ENCODE measurements at regions not wholly inside any gene's neighbourhood (a gene's known extent, or its start where the extent isn't known, plus 50 kb on each side); places are given as distances from the start of the nearest gene placed in this dataset.

DNA sequence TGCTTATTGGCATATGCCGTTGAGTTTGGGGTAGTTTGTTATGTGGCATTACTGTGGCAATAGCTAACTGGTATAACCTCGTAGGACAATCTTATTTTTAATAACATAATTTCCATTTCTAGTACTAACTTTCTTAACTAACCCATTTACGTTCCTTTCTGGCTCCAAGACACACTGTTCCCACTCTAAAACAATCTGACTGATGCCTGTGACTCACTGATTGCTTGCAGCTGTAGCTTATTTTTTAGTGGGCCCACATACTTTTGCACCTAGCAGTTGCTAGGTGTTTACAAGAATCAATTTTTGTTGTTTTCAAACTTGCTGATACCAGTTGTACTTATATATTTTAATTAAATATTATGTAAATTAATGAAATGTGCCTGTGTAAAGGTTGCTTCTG lies 52.2 kb downstream of the FAT3 start:
- POLR2A ChIA-PET, result no interaction called here
- no peak for TF ChIP-seq SUZ12 (IDR thresholded peaks at IDR 0.05)
- no peak for TF ChIP-seq ELF4 (IDR thresholded peaks at IDR 0.05)
- no peak for TF ChIP-seq CTBP1 (IDR thresholded peaks at IDR 0.05; ENCODE audit: borderline replicate concordance)
- TF ChIP-seq BHLHE40 (IDR thresholded peaks at IDR 0.05; ENCODE audit: borderline replicate concordance), result no peak
- no peak for TF ChIP-seq SP1 (IDR thresholded peaks at IDR 0.05)
- no peak for TF ChIP-seq LEF1 (IDR thresholded peaks at IDR 0.05; ENCODE audit: borderline replicate concordance)
- no peak for TF ChIP-seq ARNT (IDR thresholded peaks at IDR 0.05)
- no peak for TF ChIP-seq TARDBP (IDR thresholded peaks at IDR 0.05)
- DNase-seq (ENCODE audit: extremely low spot score), result no peak
- CTCF ChIA-PET, result no interaction called here

DNA sequence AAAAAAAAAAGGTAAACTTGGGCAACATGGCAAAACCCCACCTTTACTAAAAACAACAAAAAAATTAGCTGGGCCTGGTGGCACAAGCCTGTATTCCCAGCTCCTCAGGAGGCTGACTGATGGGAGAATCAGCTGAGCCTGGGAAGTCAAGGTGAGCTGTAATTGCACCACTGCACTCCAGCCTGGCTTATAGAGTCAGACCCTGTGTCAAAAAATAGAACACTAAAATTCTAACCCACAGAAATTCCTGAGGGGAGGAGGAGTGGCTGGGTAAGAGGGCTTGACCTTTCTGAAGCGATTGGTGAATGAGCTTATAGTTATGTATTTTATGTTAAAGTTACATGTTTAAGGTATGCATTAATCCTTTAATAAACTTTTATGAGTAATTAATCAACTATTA lies 53.3 kb downstream of the FAT3 start:
- TF ChIP-seq LEF1 (IDR thresholded peaks at IDR 0.05; ENCODE audit: borderline replicate concordance) (no peak), HDGF (IDR thresholded peaks at IDR 0.05; ENCODE audit: borderline replicate concordance) (no peak), FOXA1 (IDR thresholded peaks at IDR 0.05) (no peak), SP1 (IDR thresholded peaks at IDR 0.05) (no peak), ELF4 (IDR thresholded peaks at IDR 0.05) (no peak), TARDBP (IDR thresholded peaks at IDR 0.05) (no peak), SUZ12 (IDR thresholded peaks at IDR 0.05) (no peak), NFRKB (IDR thresholded peaks at IDR 0.05) (no peak), CTBP1 (IDR thresholded peaks at IDR 0.05; ENCODE audit: borderline replicate concordance) (no peak), ZNF384 (IDR thresholded peaks at IDR 0.05) (no peak), L3MBTL2 (conservative IDR thresholded peaks at IDR 0.05) (no peak), FOXM1 (IDR thresholded peaks at IDR 0.05; ENCODE audit: borderline replicate concordance) (no peak), ARNT (IDR thresholded peaks at IDR 0.05) (no peak), FOXK2 (IDR thresholded peaks at IDR 0.05) (no peak), BHLHE40 (IDR thresholded peaks at IDR 0.05; ENCODE audit: borderline replicate concordance) (no peak)
- TF ChIP-seq, protein P1, sequence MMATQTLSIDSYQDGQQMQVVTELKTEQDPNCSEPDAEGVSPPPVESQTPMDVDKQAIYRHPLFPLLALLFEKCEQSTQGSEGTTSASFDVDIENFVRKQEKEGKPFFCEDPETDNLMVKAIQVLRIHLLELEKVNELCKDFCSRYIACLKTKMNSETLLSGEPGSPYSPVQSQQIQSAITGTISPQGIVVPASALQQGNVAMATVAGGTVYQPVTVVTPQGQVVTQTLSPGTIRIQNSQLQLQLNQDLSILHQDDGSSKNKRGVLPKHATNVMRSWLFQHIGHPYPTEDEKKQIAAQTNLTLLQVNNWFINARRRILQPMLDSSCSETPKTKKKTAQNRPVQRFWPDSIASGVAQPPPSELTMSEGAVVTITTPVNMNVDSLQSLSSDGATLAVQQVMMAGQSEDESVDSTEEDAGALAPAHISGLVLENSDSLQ (IDR thresholded peaks at IDR 0.05), result no peak
- ChIA-PET POLR2A (no interaction called here), CTCF (interaction anchor here (0.6 to 0.8 kb wide), 2 partner anchors 11 to 567 kb away, joined by 3 read pairs; no protein-coding TSS in a partner anchor)

DNA sequence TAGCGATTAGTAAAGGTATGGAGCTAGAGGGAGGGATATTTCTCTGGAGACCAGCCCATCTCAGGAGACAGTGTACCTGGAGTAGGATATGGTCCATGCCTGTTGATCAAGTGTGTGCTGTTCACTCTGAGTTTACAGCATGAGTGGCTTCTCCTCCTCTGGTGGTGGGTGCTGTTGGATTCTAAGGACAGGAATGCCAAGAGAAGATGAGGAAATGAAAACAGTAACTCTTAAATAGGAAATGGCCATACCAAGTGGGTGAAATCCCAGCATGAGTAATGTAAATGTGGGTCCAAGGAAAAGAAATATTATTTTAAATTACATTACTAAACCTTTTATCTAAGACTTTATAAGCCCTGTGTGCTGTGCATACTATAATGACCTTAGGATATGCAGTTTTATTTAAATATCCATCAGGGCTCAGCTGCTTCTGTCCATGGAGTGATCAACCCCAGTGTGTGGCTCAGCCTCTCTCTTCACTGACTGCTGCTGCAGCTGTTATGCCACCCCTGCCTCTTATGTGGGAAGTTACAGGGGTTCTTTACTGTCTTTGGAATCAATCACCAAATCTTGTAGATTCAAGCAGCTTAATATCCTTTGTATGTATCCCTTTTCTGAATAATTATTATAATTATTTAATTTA lies 54.3 kb downstream of the FAT3 start:
- TF ChIP-seq HDGF (IDR thresholded peaks at IDR 0.05; ENCODE audit: borderline replicate concordance) (no peak), SUZ12 (IDR thresholded peaks at IDR 0.05) (no peak)
- ChIA-PET CTCF (no interaction called here), POLR2A (no interaction called here)

More for the DNA sequence above, 53.3 kb downstream of the FAT3 start:
- DNase-seq (ENCODE audit: extremely low spot score), result no peak

DNA sequence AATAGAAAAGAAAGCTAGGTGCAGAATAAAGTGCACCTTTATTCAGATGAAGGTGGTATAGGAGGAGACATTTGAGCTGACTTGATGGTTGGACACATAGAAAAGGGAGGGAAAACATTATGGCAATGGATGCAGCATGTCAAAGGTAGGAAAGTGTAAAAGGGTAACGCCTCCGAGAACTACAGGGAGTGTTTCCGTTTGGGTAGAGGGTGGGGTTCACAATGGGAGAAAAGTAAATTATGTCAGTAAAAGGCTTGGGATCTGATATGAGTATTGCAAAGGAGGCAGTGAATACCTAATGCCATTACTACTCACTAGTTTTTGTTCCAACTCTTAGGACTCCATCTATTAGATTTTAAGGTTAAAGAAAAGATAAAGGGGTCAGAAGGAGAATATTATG lies 59.5 kb downstream of the FAT3 start:
- no peak for DNase-seq (ENCODE audit: extremely low spot score)
- CTCF ChIA-PET, result interaction anchor here (0.7 to 0.8 kb wide), 2 partner anchors 15 to 393 kb away, joined by 3 read pairs; no protein-coding TSS in a partner anchor
- TF ChIP-seq, protein P1 (IDR thresholded peaks at IDR 0.05), result no peak
- TF ChIP-seq FOXA1 (IDR thresholded peaks at IDR 0.05) (no peak), ZNF384 (IDR thresholded peaks at IDR 0.05) (no peak), L3MBTL2 (conservative IDR thresholded peaks at IDR 0.05) (no peak), ELF4 (IDR thresholded peaks at IDR 0.05) (no peak), ARNT (IDR thresholded peaks at IDR 0.05) (no peak), HDGF (IDR thresholded peaks at IDR 0.05; ENCODE audit: borderline replicate concordance) (no peak), BHLHE40 (IDR thresholded peaks at IDR 0.05; ENCODE audit: borderline replicate concordance) (no peak)
- POLR2A ChIA-PET, result no interaction called here

More for the DNA sequence above, 54.3 kb downstream of the FAT3 start:
- DNase-seq (ENCODE audit: extremely low spot score), result no peak

DNA sequence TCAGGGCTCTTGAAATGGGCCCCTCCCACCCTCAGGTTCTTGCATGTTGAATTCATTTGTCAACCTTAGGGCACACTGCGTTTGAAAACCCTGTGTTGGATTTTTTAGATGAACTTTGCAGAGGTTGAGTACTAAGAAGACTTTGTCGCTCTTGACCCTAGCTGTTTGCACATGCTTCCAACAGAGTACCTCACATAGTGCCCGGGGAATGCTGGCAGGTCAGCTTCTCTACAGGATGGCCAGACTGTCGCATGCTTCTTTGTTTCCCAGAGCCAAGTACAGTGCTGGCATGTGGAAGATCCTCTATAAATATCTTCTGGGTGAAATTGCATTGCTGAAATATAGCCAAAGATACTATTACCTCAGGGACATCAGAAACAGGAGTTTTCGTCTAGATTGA lies 59.9 kb downstream of the FAT3 start:
- CTCF ChIA-PET, result interaction anchor here (0.7 to 0.8 kb wide), 2 partner anchors 15 to 393 kb away, joined by 3 read pairs; no protein-coding TSS in a partner anchor
- POLR2A ChIA-PET, result no interaction called here
- DNase-seq (ENCODE audit: extremely low spot score), result no peak
- TF ChIP-seq ZNF384 (IDR thresholded peaks at IDR 0.05), result no peak
- no peak for TF ChIP-seq LEF1 (IDR thresholded peaks at IDR 0.05; ENCODE audit: borderline replicate concordance)
- TF ChIP-seq SP1 (IDR thresholded peaks at IDR 0.05), result no peak
- TF ChIP-seq L3MBTL2 (conservative IDR thresholded peaks at IDR 0.05), result no peak
- no peak for TF ChIP-seq FOXM1 (IDR thresholded peaks at IDR 0.05; ENCODE audit: borderline replicate concordance)
- TF ChIP-seq FOXK2 (IDR thresholded peaks at IDR 0.05), result no peak
- TF ChIP-seq FOXA1 (IDR thresholded peaks at IDR 0.05), result no peak
- no peak for TF ChIP-seq ARNT (IDR thresholded peaks at IDR 0.05)
- no peak for TF ChIP-seq BHLHE40 (IDR thresholded peaks at IDR 0.05; ENCODE audit: borderline replicate concordance)
- no peak for TF ChIP-seq TARDBP (IDR thresholded peaks at IDR 0.05)
- no peak for TF ChIP-seq CTBP1 (IDR thresholded peaks at IDR 0.05; ENCODE audit: borderline replicate concordance)
- TF ChIP-seq ELF4 (IDR thresholded peaks at IDR 0.05), result no peak
- TF ChIP-seq, protein P1 (IDR thresholded peaks at IDR 0.05), result no peak
- TF ChIP-seq HDGF (IDR thresholded peaks at IDR 0.05; ENCODE audit: borderline replicate concordance), result no peak

DNA sequence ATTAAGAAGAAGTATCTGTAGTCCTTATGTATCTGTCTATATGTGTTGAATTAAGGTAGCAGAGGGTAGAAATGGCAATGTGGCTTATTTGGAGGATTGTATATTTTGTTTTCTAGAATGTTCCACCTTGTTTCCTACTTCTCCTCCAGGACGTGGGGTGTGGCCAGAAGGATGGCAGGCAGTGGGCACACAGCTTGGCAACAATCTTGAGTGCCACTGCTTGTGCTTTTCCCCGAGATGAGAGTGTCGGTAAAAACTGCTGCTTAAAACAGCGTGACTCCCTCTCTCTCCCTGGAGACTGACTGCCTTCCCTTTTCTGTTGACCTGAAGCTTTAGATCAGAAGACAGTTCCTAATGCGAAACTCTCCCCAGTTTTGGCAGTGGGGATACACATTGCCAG lies 61.2 kb downstream of the FAT3 start:
- CTCF ChIA-PET, result interaction anchor here (0.6 kb wide), 1 partner anchor 600 kb away, joined by 3 read pairs; no protein-coding TSS in a partner anchor
- POLR2A ChIA-PET, result no interaction called here
- DNase-seq (ENCODE audit: extremely low spot score), result no peak
- TF ChIP-seq ARNT (IDR thresholded peaks at IDR 0.05), result no peak
- no peak for TF ChIP-seq TARDBP (IDR thresholded peaks at IDR 0.05)
- no peak for TF ChIP-seq FOXK2 (IDR thresholded peaks at IDR 0.05)
- TF ChIP-seq ELF4 (IDR thresholded peaks at IDR 0.05), result no peak
- TF ChIP-seq BHLHE40 (IDR thresholded peaks at IDR 0.05; ENCODE audit: borderline replicate concordance), result no peak
- no peak for TF ChIP-seq ZNF384 (IDR thresholded peaks at IDR 0.05)
- TF ChIP-seq NFRKB (IDR thresholded peaks at IDR 0.05), result no peak
- TF ChIP-seq, protein P1 (IDR thresholded peaks at IDR 0.05), result no peak
- TF ChIP-seq SUZ12 (IDR thresholded peaks at IDR 0.05), result no peak
- TF ChIP-seq CTBP1 (IDR thresholded peaks at IDR 0.05; ENCODE audit: borderline replicate concordance), result no peak
- no peak for TF ChIP-seq L3MBTL2 (conservative IDR thresholded peaks at IDR 0.05)
- TF ChIP-seq HDGF (IDR thresholded peaks at IDR 0.05; ENCODE audit: borderline replicate concordance), result no peak
- no peak for TF ChIP-seq FOXA1 (IDR thresholded peaks at IDR 0.05)
- TF ChIP-seq LEF1 (IDR thresholded peaks at IDR 0.05; ENCODE audit: borderline replicate concordance), result no peak
- no peak for TF ChIP-seq FOXM1 (IDR thresholded peaks at IDR 0.05; ENCODE audit: borderline replicate concordance)
- TF ChIP-seq SP1 (IDR thresholded peaks at IDR 0.05), result no peak

Data from HEK293T (cell line).